GDM1 (cell line): ENCODE measurements at regions not wholly inside any gene's neighbourhood (a gene's known extent, or its start where the extent isn't known, plus 50 kb on each side); places are given as distances from the start of the nearest gene placed in this dataset.

Source experiments
- DNase-seq: peaks from one replicate; lab custom pipeline; 2025; lab: John Stamatoyannopoulos, UW

DNA sequence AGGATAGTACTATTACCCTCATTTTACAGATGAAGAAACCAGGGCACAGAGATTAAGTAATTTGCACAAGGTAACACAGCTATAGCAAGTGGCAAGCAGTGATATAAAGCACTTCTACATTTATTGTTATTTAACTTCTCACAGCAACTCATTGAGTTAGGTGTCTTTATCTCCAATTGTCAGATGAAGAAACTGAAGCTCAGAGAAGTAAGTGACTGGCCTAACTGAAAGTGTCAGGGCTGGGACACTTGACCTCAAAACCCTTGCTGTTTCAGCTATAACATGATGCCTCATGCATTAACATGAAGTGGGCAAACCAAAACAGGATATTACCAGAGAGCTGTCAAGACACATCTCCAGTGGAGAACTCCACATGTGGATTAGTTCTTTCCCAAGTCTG lies 65.8 kb upstream of the LEKR1 start:
- peak; percentile 37 for DNase-seq

GRCh38 chr3:156761007-156761406 lies 65.1 kb upstream of the LEKR1 start:
- no peak for DNase-seq

DNA sequence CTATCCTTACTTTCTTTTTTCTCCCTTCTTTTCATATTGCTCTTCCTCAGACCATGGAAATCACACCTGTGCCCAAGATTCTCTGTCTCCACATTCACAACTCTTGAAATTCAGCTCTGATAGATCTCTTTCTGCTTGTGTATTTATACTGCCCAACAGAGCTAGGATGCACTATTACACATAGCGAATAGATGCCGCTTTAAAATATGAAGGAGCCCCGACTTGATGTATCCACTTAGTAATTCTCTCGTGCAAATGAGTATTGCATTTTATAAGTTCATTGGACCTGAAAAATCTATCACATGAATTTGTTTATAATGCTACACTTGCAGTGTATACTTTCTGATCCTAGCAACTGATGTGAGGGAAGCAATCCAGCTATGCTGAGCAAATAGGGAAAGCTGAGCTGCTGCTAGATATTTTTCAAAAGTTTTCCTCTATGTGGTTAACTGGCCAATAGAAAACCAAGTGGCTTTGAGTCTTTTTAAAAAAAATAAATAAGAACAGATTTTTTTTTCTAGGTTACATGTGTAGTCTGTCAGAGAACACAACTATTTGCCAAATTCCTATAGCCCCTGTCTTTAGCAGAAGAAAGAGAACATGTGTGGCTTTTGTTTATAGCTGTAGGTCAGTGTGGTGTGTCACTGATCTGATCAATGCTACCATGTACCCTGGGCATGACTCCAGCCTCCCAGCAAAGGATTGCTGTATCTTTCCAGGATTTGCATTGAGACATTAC lies 64.3 kb upstream of the LEKR1 start:
- no peak for DNase-seq

- no peak for DNase-seq
Observed at GRCh38 chr3:156762631-156763185, 63.4 kb upstream of the LEKR1 start.

GRCh38 chr3:156763386-156763785 lies 62.8 kb upstream of the LEKR1 start:
- DNase-seq: no peak

DNA sequence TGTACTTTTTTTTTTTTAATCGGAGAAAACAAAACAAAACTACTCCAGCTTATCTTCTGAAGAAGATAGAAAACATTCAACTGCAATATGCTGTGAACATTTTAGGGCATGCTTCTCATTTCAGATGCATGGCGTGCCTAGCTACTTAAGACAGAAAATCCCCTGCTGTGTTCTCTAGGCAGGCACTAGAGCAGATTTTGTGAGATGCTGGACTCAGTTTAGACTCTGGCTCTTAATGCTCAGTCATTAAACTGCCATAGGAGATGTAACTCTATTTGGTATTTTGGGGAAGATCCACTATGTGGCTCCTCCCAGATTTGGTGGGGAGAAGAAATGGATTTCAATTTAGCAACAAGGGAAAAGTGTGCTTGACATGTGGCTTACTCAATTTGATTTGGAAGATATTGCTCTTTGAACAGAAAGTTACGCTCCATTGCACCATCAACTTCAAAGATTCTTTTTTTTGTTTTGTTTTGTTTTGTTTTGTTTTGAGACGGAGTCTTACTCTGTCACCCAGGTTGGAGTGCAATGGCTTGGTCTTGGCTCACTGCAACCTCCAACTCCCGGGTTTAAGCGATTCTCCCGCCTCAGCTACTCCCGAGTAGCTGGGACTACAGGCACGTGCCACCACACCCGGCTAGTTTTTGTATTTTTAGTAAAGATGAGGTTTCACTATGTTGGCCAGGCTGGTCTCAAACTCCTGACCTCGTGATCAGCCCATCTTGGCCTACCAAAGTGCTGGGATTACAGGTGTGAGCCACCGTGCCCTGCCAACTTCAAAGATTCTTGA lies 62.0 kb upstream of the LEKR1 start:
- DNase-seq: no peak

GRCh38 chr3:156764751-156765150 lies 61.4 kb upstream of the LEKR1 start:
- DNase-seq: no peak

DNA sequence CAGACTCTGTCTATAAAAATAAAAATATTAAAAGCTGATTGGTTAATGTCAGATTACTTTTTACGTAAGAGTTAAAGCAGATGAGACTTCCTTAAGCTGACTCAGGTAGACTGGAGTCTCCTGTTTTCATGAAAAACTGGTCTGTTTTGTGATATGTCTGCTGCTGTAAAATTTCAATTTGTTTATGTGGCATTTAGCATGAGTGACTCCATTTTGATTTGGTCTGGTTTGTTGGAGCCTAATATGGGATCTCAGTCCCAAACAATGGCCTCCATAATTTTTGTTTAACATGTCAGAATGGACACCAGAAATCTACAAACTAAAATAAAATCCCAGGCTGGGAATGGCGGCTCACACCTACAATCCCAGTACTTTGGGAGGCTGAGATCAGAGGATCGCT lies 57.8 kb upstream of the LEKR1 start:
- DNase-seq: no peak

- no peak for DNase-seq
Observed at GRCh38 chr3:156769721-156770654, 56.2 kb upstream of the LEKR1 start.

GRCh38 chr3:156770699-156771414 lies 55.3 kb upstream of the LEKR1 start:
- DNase-seq: no peak

DNA sequence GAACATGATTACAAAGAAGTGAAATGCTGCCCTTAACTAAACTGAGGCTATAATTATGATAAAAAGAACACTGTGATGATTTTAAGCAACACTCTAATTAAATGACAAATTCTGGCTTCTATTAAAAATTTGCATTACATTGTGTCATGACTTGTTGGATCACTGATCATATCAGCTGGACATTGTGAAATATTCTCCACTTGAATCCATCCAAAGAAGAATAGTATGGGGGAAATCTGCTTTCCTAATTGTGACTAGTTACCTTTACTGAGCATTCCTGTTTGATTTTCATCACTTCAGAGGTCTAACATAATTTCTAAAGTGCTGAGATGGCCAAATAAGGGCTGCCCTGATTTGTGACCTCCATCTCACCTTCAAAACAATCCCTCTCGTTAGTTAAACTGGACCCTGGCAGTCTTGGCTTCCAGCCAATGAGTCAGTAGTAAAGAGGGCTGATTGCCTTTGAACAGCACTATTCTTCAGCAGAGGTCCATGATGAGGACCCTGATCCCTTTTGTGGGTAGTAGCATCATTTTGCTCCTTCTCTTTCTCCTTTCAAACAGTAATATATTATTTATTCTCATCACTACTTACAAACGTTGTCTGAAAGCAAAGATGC lies 53.5 kb upstream of the LEKR1 start:
- DNase-seq: no peak

DNA sequence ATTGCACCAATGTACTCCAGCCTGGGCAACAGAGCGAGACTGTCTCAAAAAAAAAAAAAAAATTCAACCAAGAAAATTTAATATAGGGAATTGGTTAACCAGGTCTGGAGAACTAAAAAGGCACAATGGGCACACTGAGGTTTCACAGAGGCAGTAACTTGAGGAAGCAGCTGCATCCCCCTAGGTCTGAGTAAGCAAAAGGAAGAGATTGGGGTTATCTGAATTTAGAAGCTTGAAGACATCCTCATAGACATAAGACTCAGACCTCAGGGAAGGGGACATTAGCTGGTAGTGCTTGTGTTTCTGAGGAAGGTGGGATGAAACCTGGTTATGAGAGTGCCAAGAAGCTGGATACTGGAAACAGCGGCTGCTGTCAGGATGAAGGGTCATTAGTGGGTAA lies 50.1 kb upstream of the LEKR1 start:
- peak; percentile 86 for DNase-seq
